Glutamatergic neuron (in vitro differentiated cells): ENCODE measurements at regions not wholly inside any gene's neighbourhood (a gene's known extent, or its start where the extent isn't known, plus 50 kb on each side); places are given as distances from the start of the nearest gene placed in this dataset.
A peak's percentile ranks its signal among the peaks of the same experiment; 100 is the strongest.

Source experiments
- DNase-seq: peaks from one replicate; pipeline ENCODE4 v3.0.0; 2022
- H3K27ac Mint-ChIP-seq: one replicate; pipeline ENCODE4 v1.8.0; 2020; ENCODE audit warnings: mild to moderate bottlenecking, mixed read lengths, inconsistent platforms; ENCODE audit not compliant: unreplicated experiment
- H3K27me3 Mint-ChIP-seq: one replicate; pipeline ENCODE4 v1.8.0; 2020; ENCODE audit warnings: mild to moderate bottlenecking, moderate library complexity, mixed read lengths, inconsistent platforms; ENCODE audit not compliant: unreplicated experiment
- H3K36me3 Mint-ChIP-seq: one replicate; pipeline ENCODE4 v1.8.0; 2020; ENCODE audit warnings: mild to moderate bottlenecking, mixed read lengths, inconsistent platforms; ENCODE audit not compliant: unreplicated experiment
- H3K4me1 Mint-ChIP-seq: one replicate; pipeline ENCODE4 v1.8.0; 2020; ENCODE audit warnings: mild to moderate bottlenecking, low read depth, mixed read lengths, inconsistent platforms; ENCODE audit not compliant: unreplicated experiment
- H3K4me3 Mint-ChIP-seq: one replicate; pipeline ENCODE4 v1.8.0; 2020; ENCODE audit warnings: mild to moderate bottlenecking, mixed read lengths, inconsistent platforms; ENCODE audit not compliant: unreplicated experiment
- H3K9me3 Mint-ChIP-seq: one replicate; pipeline ENCODE4 v1.8.0; 2020; ENCODE audit warnings: mild to moderate bottlenecking, moderate library complexity, mixed read lengths, inconsistent platforms; ENCODE audit not compliant: unreplicated experiment
- CTCF ChIP-seq: fragments of 200-600 bp; sonication (generic); IDR thresholded peaks from one replicate; pipeline ENCODE4 v1.5.0; 2021; ENCODE audit not compliant: partially characterized antibody, unreplicated experiment

- Mint-ChIP-seq H3K27me3 (peaks cover 2% of the 10 kb centered on the region), H3K4me3 (no peak overlapping the region), H3K27ac (no peak overlapping the region), H3K9me3 (peaks cover 12% of the 10 kb centered on the region), H3K36me3 (peaks cover 7% of the 10 kb centered on the region), H3K4me1 (no peaks in the 10 kb centered on the region)
- no peak for TF ChIP-seq CTCF
- no peak for DNase-seq
These were observed 499.4 kb downstream of the NPHP4 start for GRCh38 chr1:5492846-5493245.

GRCh38 chr1:5491207-5491904 is 500.9 kb downstream of the NPHP4 start:
- no peaks in the 10 kb centered on the region for H3K4me1 Mint-ChIP-seq
- H3K27ac Mint-ChIP-seq, result no peak overlapping the region
- no peak for TF ChIP-seq CTCF
- DNase-seq, result no peak
- H3K36me3 Mint-ChIP-seq, result no peaks in the 10 kb centered on the region
- peaks cover 9% of the 10 kb centered on the region for H3K9me3 Mint-ChIP-seq
- peaks cover 2% of the 10 kb centered on the region for H3K27me3 Mint-ChIP-seq
- no peak overlapping the region for H3K4me3 Mint-ChIP-seq

- TF ChIP-seq CTCF, result no peak
- peaks cover 2% of the 10 kb centered on the region for H3K27me3 Mint-ChIP-seq
- no peaks in the 10 kb centered on the region for H3K4me1 Mint-ChIP-seq
- H3K27ac Mint-ChIP-seq, result no peak overlapping the region
- peaks cover 9% of the 10 kb centered on the region for H3K9me3 Mint-ChIP-seq
- DNase-seq, result no peak
- no peaks in the 10 kb centered on the region for H3K36me3 Mint-ChIP-seq
- no peak overlapping the region for H3K4me3 Mint-ChIP-seq
These were observed 501.6 kb downstream of the NPHP4 start for GRCh38 chr1:5490635-5491034.

- no peak for TF ChIP-seq CTCF
- Mint-ChIP-seq H3K9me3 (peaks cover 16% of the 10 kb centered on the region), H3K36me3 (no peaks in the 10 kb centered on the region), H3K27ac (no peak overlapping the region), H3K4me1 (no peaks in the 10 kb centered on the region), H3K27me3 (peaks cover 5% of the 10 kb centered on the region), H3K4me3 (no peak overlapping the region)
- DNase-seq, result no peak
These were observed 503.8 kb downstream of the NPHP4 start for GRCh38 chr1:5488448-5488847.

- H3K27ac Mint-ChIP-seq, result peak overlapping the region; percentile 17
- no peak for DNase-seq
These were observed 506.1 kb downstream of the NPHP4 start for GRCh38 chr1:5485968-5486696.

More at GRCh38 chr1:5485968-5486696, 506.1 kb downstream of the NPHP4 start:
- Mint-ChIP-seq H3K4me1 (no peaks in the 10 kb centered on the region), H3K36me3 (peaks cover 5% of the 10 kb centered on the region), H3K27me3 (peaks cover 12% of the 10 kb centered on the region), H3K9me3 (peaks cover 22% of the 10 kb centered on the region), H3K4me3 (no peak overlapping the region)
- TF ChIP-seq CTCF, result no peak
